ENCODE measurements at regions not wholly inside any gene's neighbourhood (a gene's known extent, or its start where the extent isn't known, plus 50 kb on each side); places are given as distances from the start of the nearest gene placed in this dataset.

GRCh38 chr21:24939291-24939690 is 668.0 kb downstream of the MRPL39 start:
- in situ Hi-C loops (cut with MboI; ENCODE audit: low sequenced_read_pairs): no loop called here

- in situ Hi-C loops (cut with MboI; ENCODE audit: low sequenced_read_pairs): no loop called here
Measured at GRCh38 chr21:24938573-24938972, 668.7 kb downstream of the MRPL39 start.

- in situ Hi-C loops (cut with MboI; ENCODE audit: low sequenced_read_pairs): no loop called here
Measured at GRCh38 chr21:24935991-24936390, 671.3 kb downstream of the MRPL39 start.

- in situ Hi-C loops (cut with MboI; ENCODE audit: low sequenced_read_pairs): no loop called here
Measured at GRCh38 chr21:24910591-24910990, 696.7 kb downstream of the MRPL39 start.

- in situ Hi-C loops (cut with MboI; ENCODE audit: low sequenced_read_pairs): no loop called here
Measured at GRCh38 chr21:24903994-24904635, 703.2 kb downstream of the MRPL39 start.

- in situ Hi-C loops (cut with MboI; ENCODE audit: low sequenced_read_pairs): no loop called here
Measured at GRCh38 chr21:24899138-24899537, 708.1 kb downstream of the MRPL39 start.

- in situ Hi-C loops (cut with MboI; ENCODE audit: low sequenced_read_pairs): no loop called here
Measured at GRCh38 chr21:24897883-24898282, 709.4 kb downstream of the MRPL39 start.

DNA sequence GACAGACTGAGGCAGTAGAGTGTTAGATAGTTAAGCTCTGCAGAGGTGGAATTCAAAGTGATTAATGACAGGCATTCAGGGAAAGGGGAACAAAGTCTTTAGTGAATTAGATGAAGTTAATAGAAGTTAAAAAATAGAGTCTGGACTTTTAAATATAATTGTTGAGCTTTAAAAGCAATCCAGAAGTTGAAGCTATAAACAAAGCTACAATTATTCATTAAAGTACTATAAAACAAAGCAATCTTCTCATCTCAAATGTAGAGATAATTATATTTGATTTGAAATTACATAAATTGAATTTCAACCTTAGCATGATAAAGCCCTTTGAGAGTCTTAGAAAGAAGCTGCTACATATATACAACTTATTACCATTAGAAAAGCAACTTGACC is 710.6 kb downstream of the MRPL39 start:
- in situ Hi-C loops (cut with MboI; ENCODE audit: low sequenced_read_pairs): no loop called here

- in situ Hi-C loops (cut with MboI; ENCODE audit: low sequenced_read_pairs): no loop called here
Measured at GRCh38 chr21:24895885-24896734, 711.2 kb downstream of the MRPL39 start.

DNA sequence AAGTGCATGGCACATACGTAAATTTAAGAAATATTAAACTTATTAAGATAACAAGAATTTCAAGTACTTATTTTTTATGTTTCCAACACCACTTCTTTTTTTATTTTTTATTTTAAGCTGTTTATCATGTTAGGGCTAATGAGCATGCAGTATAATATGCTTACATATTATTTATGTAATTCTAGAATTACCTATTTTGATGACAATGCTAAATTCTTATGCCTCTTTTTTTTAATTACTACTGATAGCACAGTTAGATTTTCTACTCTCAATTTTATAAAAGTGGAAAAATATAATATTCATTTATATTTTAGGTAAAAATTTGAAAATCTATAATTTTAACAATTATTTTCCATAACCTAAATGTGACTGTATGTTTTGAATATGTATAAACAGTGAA is 713.0 kb downstream of the MRPL39 start:
- in situ Hi-C loops (cut with MboI; ENCODE audit: low sequenced_read_pairs): no loop called here

DNA sequence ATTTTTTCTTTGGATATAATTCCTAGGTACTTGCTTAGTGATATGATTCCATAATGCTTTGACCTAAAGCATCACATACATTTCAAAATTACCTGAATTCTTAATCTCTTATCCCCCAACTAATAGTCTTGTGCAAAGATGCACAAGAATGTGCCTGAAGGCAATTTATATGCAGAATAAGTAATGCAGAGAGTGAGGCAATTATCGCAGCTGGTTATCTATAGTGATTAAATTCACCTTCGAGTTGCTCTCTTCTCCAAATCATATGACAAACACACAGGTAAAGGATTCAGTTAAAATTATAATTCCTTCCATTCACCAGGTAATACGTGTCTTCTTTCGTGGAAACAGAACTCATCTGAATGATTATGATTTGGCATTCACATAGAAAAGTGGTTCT is 717.3 kb downstream of the MRPL39 start:
- in situ Hi-C loops (cut with MboI; ENCODE audit: low sequenced_read_pairs): no loop called here

DNA sequence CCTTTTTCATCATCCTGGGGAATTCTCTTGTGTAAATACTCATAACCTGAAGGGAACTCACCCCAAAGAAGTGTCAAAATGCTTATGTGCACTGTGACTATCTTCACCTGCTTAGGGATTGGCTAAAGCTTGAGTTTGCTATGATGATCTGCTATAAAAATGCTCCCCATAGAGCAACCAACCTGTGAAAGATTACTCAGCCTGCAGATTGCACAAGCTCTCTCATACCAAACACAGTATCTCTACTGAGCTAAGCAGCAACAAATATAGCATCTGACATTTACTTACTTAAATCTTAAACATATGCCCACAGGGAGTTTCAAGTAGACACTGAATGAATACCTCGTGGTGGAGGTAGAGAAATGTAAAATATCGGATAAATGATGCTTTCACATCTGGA is 725.8 kb downstream of the MRPL39 start:
- in situ Hi-C loops (cut with MboI; ENCODE audit: low sequenced_read_pairs): no loop called here

GRCh38 chr21:24870633-24871032 is 736.6 kb downstream of the MRPL39 start:
- in situ Hi-C loops (cut with MboI; ENCODE audit: low sequenced_read_pairs): no loop called here

GRCh38 chr21:24869862-24870261 is 737.4 kb downstream of the MRPL39 start:
- in situ Hi-C loops (cut with MboI; ENCODE audit: low sequenced_read_pairs): no loop called here

DNA sequence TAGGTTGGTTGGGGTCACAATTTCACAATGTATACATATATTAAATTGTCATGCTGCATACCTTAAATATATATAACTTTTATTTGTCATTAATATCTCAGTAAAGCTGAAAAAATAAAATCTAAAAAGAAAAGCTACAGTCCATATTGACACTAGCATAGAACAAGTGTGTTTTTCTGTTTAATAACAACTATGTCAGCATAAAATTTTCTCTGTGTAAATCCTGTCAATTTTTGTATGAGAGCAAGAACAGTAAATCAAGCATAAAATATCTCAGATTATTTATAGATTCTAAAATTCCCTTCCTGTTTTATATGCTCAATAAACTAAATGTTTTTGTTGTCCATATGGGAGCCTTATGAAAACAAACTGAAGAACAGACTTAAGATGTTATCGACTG is 739.2 kb downstream of the MRPL39 start:
- in situ Hi-C loops (cut with MboI; ENCODE audit: low sequenced_read_pairs): no loop called here

GRCh38 chr21:24861471-24861870 is 745.8 kb downstream of the MRPL39 start:
- in situ Hi-C loops (cut with MboI; ENCODE audit: low sequenced_read_pairs): no loop called here

- in situ Hi-C loops (cut with MboI; ENCODE audit: low sequenced_read_pairs): no loop called here
Measured at GRCh38 chr21:24856326-24856725, 751.0 kb downstream of the MRPL39 start.

DNA sequence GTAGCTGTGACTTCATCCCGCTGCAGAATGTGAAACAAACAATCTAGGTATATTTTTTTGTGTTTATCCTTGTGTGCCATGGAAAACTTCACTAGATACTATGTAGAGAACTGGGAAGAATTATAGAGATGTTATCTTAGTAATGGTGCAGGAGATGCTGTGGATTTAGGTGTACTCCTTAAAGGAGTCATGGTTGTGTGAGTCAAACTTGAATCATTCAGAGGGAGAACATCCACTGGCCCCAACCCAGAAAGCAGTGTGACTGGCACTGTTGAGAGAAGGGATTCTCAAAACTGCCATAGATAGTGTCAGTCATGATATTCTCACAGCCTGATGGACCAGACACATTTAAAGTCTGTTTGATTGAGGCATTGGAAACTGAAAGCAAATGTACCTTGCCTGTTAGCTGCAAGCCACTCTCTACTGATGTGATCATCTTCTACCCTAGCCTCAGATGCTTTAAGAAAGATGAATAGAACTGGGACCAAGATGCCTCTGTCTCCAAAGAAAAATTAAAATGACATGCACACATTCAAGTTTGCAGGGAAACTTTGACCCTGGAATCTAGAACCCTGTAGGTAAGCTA is 754.6 kb downstream of the MRPL39 start:
- in situ Hi-C loops (cut with MboI; ENCODE audit: low sequenced_read_pairs): no loop called here

DNA sequence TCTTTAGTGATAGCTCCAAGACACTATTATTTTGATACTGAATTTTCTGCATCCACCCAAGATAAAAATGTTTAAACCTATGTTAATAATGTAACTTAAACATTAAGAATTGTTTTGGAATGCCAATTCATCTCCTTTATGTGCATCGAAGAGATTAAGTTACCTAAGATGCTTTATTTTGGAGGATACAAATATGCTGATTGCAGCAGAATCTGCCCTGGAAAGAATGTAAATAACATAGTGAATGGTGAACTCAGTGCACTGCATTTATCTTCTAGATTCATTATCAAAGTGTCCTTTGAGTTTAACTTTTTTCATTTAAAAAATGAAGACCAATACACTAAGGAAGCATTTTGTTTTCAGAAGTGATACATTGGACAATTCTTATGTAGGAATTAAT is 757.2 kb downstream of the MRPL39 start:
- in situ Hi-C loops (cut with MboI; ENCODE audit: low sequenced_read_pairs): no loop called here

GRCh38 chr21:24844671-24845070 is 762.6 kb downstream of the MRPL39 start:
- in situ Hi-C loops (cut with MboI; ENCODE audit: low sequenced_read_pairs): no loop called here

- in situ Hi-C loops (cut with MboI; ENCODE audit: low sequenced_read_pairs): no loop called here
Measured at GRCh38 chr21:24840287-24840686, 767.0 kb downstream of the MRPL39 start.

DNA sequence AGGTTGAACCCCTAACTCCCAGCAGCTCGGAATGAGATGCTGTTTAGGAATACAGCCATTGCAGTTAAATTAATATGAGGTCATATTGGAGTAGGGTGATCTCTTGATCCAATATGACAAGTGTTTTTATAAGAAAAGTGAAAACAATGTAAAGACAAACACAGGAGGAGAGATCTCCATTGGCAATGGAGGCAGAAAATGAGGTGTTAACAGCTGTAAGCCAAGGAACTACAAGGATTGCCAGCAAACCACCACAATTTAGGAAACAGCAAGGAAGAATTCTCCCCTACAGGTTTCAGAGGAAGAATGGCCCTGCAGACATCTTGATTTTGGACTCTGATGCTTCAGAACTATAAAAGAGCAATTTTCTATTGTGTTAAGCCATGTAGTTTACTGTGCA is 774.3 kb downstream of the MRPL39 start:
- in situ Hi-C loops (cut with MboI; ENCODE audit: low sequenced_read_pairs): no loop called here

All from HL-60/S4 treated with phorbol 12-myristate 13-acetate at 8.2 ng/mL for 4 days and 3 days (cell line).